ENCODE measurements at regions not wholly inside any gene's neighbourhood (a gene's known extent, or its start where the extent isn't known, plus 50 kb on each side); places are given as distances from the start of the nearest gene placed in this dataset.

DNA sequence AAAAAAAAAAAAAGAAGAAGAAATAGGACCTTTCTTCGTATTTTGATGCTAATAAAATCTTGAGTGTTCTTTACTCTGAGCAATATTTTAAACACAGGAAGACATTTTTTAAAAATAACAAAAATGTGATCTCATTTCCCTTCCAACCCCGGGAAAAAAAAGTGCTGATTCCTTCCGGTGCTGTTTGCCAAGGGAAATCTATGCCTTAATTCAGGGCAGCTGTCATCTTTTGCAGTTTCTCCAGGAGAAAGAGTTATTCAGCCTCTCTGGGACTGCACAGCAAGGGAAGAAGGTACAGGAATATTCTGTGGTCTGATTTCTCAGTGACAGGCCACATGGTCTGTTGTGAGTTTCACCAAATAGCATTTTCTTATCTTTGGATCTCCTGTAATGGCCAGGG is 291.9 kb upstream of the IRX1 start:
- DNase-seq (ENCODE audit: low spot score) (no peak), ATAC-seq (no peak)
- TF ChIP-seq, protein P1, sequence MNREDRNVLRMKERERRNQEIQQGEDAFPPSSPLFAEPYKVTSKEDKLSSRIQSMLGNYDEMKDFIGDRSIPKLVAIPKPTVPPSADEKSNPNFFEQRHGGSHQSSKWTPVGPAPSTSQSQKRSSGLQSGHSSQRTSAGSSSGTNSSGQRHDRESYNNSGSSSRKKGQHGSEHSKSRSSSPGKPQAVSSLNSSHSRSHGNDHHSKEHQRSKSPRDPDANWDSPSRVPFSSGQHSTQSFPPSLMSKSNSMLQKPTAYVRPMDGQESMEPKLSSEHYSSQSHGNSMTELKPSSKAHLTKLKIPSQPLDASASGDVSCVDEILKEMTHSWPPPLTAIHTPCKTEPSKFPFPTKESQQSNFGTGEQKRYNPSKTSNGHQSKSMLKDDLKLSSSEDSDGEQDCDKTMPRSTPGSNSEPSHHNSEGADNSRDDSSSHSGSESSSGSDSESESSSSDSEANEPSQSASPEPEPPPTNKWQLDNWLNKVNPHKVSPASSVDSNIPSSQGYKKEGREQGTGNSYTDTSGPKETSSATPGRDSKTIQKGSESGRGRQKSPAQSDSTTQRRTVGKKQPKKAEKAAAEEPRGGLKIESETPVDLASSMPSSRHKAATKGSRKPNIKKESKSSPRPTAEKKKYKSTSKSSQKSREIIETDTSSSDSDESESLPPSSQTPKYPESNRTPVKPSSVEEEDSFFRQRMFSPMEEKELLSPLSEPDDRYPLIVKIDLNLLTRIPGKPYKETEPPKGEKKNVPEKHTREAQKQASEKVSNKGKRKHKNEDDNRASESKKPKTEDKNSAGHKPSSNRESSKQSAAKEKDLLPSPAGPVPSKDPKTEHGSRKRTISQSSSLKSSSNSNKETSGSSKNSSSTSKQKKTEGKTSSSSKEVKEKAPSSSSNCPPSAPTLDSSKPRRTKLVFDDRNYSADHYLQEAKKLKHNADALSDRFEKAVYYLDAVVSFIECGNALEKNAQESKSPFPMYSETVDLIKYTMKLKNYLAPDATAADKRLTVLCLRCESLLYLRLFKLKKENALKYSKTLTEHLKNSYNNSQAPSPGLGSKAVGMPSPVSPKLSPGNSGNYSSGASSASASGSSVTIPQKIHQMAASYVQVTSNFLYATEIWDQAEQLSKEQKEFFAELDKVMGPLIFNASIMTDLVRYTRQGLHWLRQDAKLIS (CRISPR knock-in tag; IDR thresholded peaks at IDR 0.05; ENCODE audit: borderline replicate concordance): no peak
- no peak for TF ChIP-seq JUN (CRISPR knock-in tag; IDR thresholded peaks at IDR 0.05)
- TF ChIP-seq SMAD3 (CRISPR knock-in tag; IDR thresholded peaks at IDR 0.05; ENCODE audit: borderline replicate concordance): no peak
- TF ChIP-seq NR1H2 (CRISPR knock-in tag; IDR thresholded peaks at IDR 0.05): no peak
- POLR2A ChIA-PET: interaction anchor here (0.7 kb wide), 1 partner anchor 374 kb away, joined by 5 read pairs; no protein-coding TSS in a partner anchor
- H3K36me3 Mint-ChIP-seq: no peaks in the 10 kb centered on the region
- CTCF ChIA-PET: interaction anchor here (0.7 kb wide), 2 partner anchors 212 to 289 kb away, joined by 3 to 5 read pairs; no protein-coding TSS in a partner anchor
- H3K27ac Mint-ChIP-seq: no peak overlapping the region
- H3K27me3 Mint-ChIP-seq (ENCODE audit: low read depth): no peaks in the 10 kb centered on the region; the same call in 1 of the 2 replicates
- peaks cover 15% of the 10 kb centered on the region for H3K4me1 Mint-ChIP-seq
- no peaks in the 10 kb centered on the region for H3K9me3 Mint-ChIP-seq
- H3K4me3 Mint-ChIP-seq: no peak overlapping the region

DNA sequence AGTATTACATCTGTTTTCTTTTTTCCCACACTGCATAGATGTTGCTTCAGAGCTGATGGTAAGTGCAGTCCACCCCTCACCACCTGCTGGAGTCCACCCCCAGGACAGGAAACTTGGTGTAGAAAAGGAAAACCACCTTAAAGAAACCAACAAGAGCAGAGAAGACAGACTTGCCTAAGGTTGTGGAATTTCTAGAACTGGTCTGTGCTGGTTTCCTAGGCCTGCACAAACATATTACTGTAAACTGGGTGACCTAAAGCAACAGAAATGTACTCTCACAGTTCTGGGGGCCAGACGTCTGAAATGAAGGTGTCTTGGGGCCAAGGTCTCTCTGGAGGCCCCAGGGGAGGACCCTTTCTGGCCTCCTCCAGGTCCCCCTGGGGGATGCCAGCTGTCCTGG is 293.4 kb upstream of the IRX1 start:
- H3K9me3 Mint-ChIP-seq: no peaks in the 10 kb centered on the region
- TF ChIP-seq KAT7 (CRISPR knock-in tag; IDR thresholded peaks at IDR 0.05; ENCODE audit: borderline replicate concordance) (no peak), MXD4 (CRISPR knock-in tag; IDR thresholded peaks at IDR 0.05; ENCODE audit: borderline replicate concordance) (no peak), CREM (CRISPR knock-in tag; IDR thresholded peaks at IDR 0.05) (no peak), EMX1 (CRISPR knock-in tag; IDR thresholded peaks at IDR 0.05) (no peak), ATF1 (CRISPR knock-in tag; IDR thresholded peaks at IDR 0.05) (no peak), GRHL2 (CRISPR knock-in tag; IDR thresholded peaks at IDR 0.05; ENCODE audit: insufficient replicate concordance, severe bottlenecking) (no peak), JUN (CRISPR knock-in tag; IDR thresholded peaks at IDR 0.05) (no peak), ZNF121 (CRISPR knock-in tag; IDR thresholded peaks at IDR 0.05) (no peak), ZNF138 (CRISPR knock-in tag; conservative IDR thresholded peaks at IDR 0.05) (no peak), ZBTB21 (CRISPR knock-in tag; IDR thresholded peaks at IDR 0.05; ENCODE audit: borderline replicate concordance) (no peak), NR3C1 (CRISPR knock-in tag; conservative IDR thresholded peaks at IDR 0.05; ENCODE audit: low read depth) (no peak), ZNF317 (CRISPR knock-in tag; IDR thresholded peaks at IDR 0.05; ENCODE audit: borderline replicate concordance, low read depth) (no peak), TEAD4 (CRISPR knock-in tag; IDR thresholded peaks at IDR 0.05) (no peak), SP1 (CRISPR knock-in tag; conservative IDR thresholded peaks at IDR 0.05) (no peak), ZNF219 (CRISPR knock-in tag; IDR thresholded peaks at IDR 0.05; ENCODE audit: borderline replicate concordance) (no peak)
- TF ChIP-seq, protein P2, sequence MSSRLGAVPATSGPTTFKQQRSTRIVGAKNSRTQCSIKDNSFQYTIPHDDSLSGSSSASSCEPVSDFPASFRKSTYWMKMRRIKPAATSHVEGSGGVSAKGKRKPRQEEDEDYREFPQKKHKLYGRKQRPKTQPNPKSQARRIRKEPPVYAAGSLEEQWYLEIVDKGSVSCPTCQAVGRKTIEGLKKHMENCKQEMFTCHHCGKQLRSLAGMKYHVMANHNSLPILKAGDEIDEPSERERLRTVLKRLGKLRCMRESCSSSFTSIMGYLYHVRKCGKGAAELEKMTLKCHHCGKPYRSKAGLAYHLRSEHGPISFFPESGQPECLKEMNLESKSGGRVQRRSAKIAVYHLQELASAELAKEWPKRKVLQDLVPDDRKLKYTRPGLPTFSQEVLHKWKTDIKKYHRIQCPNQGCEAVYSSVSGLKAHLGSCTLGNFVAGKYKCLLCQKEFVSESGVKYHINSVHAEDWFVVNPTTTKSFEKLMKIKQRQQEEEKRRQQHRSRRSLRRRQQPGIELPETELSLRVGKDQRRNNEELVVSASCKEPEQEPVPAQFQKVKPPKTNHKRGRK (CRISPR knock-in tag; IDR thresholded peaks at IDR 0.05; ENCODE audit: borderline replicate concordance): no peak
- TF ChIP-seq, protein P3, sequence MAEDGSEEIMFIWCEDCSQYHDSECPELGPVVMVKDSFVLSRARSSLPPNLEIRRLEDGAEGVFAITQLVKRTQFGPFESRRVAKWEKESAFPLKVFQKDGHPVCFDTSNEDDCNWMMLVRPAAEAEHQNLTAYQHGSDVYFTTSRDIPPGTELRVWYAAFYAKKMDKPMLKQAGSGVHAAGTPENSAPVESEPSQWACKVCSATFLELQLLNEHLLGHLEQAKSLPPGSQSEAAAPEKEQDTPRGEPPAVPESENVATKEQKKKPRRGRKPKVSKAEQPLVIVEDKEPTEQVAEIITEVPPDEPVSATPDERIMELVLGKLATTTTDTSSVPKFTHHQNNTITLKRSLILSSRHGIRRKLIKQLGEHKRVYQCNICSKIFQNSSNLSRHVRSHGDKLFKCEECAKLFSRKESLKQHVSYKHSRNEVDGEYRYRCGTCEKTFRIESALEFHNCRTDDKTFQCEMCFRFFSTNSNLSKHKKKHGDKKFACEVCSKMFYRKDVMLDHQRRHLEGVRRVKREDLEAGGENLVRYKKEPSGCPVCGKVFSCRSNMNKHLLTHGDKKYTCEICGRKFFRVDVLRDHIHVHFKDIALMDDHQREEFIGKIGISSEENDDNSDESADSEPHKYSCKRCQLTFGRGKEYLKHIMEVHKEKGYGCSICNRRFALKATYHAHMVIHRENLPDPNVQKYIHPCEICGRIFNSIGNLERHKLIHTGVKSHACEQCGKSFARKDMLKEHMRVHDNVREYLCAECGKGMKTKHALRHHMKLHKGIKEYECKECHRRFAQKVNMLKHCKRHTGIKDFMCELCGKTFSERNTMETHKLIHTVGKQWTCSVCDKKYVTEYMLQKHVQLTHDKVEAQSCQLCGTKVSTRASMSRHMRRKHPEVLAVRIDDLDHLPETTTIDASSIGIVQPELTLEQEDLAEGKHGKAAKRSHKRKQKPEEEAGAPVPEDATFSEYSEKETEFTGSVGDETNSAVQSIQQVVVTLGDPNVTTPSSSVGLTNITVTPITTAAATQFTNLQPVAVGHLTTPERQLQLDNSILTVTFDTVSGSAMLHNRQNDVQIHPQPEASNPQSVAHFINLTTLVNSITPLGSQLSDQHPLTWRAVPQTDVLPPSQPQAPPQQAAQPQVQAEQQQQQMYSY (CRISPR knock-in tag; IDR thresholded peaks at IDR 0.05): no peak
- TF ChIP-seq, protein P4, sequence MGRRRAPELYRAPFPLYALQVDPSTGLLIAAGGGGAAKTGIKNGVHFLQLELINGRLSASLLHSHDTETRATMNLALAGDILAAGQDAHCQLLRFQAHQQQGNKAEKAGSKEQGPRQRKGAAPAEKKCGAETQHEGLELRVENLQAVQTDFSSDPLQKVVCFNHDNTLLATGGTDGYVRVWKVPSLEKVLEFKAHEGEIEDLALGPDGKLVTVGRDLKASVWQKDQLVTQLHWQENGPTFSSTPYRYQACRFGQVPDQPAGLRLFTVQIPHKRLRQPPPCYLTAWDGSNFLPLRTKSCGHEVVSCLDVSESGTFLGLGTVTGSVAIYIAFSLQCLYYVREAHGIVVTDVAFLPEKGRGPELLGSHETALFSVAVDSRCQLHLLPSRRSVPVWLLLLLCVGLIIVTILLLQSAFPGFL (CRISPR knock-in tag; IDR thresholded peaks at IDR 0.05; ENCODE audit: borderline replicate concordance): no peak
- TF ChIP-seq, protein P5, sequence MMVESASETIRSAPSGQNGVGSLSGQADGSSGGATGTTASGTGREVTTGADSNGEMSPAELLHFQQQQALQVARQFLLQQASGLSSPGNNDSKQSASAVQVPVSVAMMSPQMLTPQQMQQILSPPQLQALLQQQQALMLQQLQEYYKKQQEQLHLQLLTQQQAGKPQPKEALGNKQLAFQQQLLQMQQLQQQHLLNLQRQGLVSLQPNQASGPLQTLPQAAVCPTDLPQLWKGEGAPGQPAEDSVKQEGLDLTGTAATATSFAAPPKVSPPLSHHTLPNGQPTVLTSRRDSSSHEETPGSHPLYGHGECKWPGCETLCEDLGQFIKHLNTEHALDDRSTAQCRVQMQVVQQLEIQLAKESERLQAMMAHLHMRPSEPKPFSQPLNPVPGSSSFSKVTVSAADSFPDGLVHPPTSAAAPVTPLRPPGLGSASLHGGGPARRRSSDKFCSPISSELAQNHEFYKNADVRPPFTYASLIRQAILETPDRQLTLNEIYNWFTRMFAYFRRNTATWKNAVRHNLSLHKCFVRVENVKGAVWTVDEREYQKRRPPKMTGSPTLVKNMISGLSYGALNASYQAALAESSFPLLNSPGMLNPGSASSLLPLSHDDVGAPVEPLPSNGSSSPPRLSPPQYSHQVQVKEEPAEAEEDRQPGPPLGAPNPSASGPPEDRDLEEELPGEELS (CRISPR knock-in tag; IDR thresholded peaks at IDR 0.05): no peak
- TF ChIP-seq, protein P6, sequence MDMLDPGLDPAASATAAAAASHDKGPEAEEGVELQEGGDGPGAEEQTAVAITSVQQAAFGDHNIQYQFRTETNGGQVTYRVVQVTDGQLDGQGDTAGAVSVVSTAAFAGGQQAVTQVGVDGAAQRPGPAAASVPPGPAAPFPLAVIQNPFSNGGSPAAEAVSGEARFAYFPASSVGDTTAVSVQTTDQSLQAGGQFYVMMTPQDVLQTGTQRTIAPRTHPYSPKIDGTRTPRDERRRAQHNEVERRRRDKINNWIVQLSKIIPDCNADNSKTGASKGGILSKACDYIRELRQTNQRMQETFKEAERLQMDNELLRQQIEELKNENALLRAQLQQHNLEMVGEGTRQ (CRISPR knock-in tag; IDR thresholded peaks at IDR 0.05): no peak
- no peaks in the 10 kb centered on the region; the same call in 1 of the 2 replicates for H3K27me3 Mint-ChIP-seq (ENCODE audit: low read depth)
- H3K36me3 Mint-ChIP-seq: no peaks in the 10 kb centered on the region
- no peak overlapping the region for H3K27ac Mint-ChIP-seq
- CTCF ChIA-PET: no interaction called here
- ATAC-seq: no peak
- H3K4me3 Mint-ChIP-seq: no peak overlapping the region
- POLR2A ChIA-PET: no interaction called here
- peaks cover 15% of the 10 kb centered on the region for H3K4me1 Mint-ChIP-seq
- DNase-seq (ENCODE audit: low spot score): no peak

Measured in WTC11 (cell line).